CD4-positive, alpha-beta memory T cell (primary cell): ENCODE measurements at regions not wholly inside any gene's neighbourhood (a gene's known extent, or its start where the extent isn't known, plus 50 kb on each side); places are given as distances from the start of the nearest gene placed in this dataset.
"Not testable (repeated sequence)": the region's sequence is repeated elsewhere in the genome, so short reads cannot be mapped to it uniquely, and the experiment has no call there.

Source experiments
- CTCF ChIA-PET: fragments of 350-600 bp; sonication (Branson Sonifier 250); formaldehyde crosslinking; loops from one replicate; lab custom pipeline; 2021; ENCODE audit warnings: inconsistent platforms; ENCODE audit not compliant: partially characterized antibody; lab: Charles Lee
- POLR2A ChIA-PET: fragments of 350-600 bp; sonication (Branson Sonifier 250); formaldehyde crosslinking; loops from one replicate; lab custom pipeline; 2021; ENCODE audit not compliant: partially characterized antibody; lab: Charles Lee
- DNase-seq, 5 donors: peaks; one replicate each; pipeline versions ENCODE4 v3.0.0 to v3.0.0-alpha.2; 2020 to 2022; ENCODE audit warnings: mixed read lengths in 1 of 5
- H3K27ac ChIP-seq: one replicate; pipeline ENCODE4 v1.7.0; 2013; ENCODE audit warnings: low read depth, low read length
- H3K27me3 ChIP-seq: 2 replicates; pipeline ENCODE4 v1.7.0; 2013; ENCODE audit warnings: mild to moderate bottlenecking, low read length, moderate library complexity; ENCODE audit not compliant: insufficient read depth
- H3K36me3 ChIP-seq: 2 replicates; pipeline ENCODE4 v1.7.0; 2013; ENCODE audit warnings: mild to moderate bottlenecking, low read length, moderate library complexity; ENCODE audit not compliant: insufficient read depth
- H3K4me1 ChIP-seq: 2 replicates; pipeline ENCODE4 v1.7.0; 2013; ENCODE audit warnings: mild to moderate bottlenecking, low read length, moderate library complexity; ENCODE audit not compliant: insufficient read depth
- H3K4me3 ChIP-seq, 2 donors: one replicate each; pipeline ENCODE4 v1.7.0; 2013; ENCODE audit warnings: low read length in 2 of 2, mild to moderate bottlenecking in 1 of 2
- H3K9me3 ChIP-seq, 2 donors: one replicate each; pipeline ENCODE4 v1.7.0; 2013; ENCODE audit warnings: low read length in 2 of 2, control low read depth in 1 of 2; ENCODE audit not compliant: control insufficient read depth in 1 of 2
- H3K27ac Mint-ChIP-seq, 7 donors: one replicate each; pipeline ENCODE4 v1.8.0; 2020 to 2021; ENCODE audit warnings: mixed read lengths in 7 of 7, mild to moderate bottlenecking in 6 of 7, inconsistent platforms in 3 of 7, moderate library complexity in 3 of 7
- H3K27me3 Mint-ChIP-seq, 2 donors: one replicate each; pipeline ENCODE4 v1.8.0; 2020 to 2021; ENCODE audit warnings: mixed read lengths in 2 of 2
- H3K36me3 Mint-ChIP-seq, 2 donors: one replicate each; pipeline ENCODE4 v1.8.0; 2020 to 2021; ENCODE audit warnings: mixed read lengths in 2 of 2, inconsistent platforms in 1 of 2, mild to moderate bottlenecking in 1 of 2
- H3K4me1 Mint-ChIP-seq, 4 donors: one replicate each; pipeline ENCODE4 v1.8.0; 2020 to 2021; ENCODE audit warnings: mixed read lengths in 4 of 4, mild to moderate bottlenecking in 1 of 4
- H3K4me3 Mint-ChIP-seq, 8 donors: one replicate each; pipeline ENCODE4 v1.8.0; 2020 to 2021; ENCODE audit warnings: mixed read lengths in 8 of 8, mild to moderate bottlenecking in 7 of 8, moderate library complexity in 6 of 8, inconsistent platforms in 3 of 8
- H3K9me3 Mint-ChIP-seq, 8 donors: one replicate each; pipeline ENCODE4 v1.8.0; 2020 to 2021; ENCODE audit warnings: mixed read lengths in 8 of 8, mild to moderate bottlenecking in 5 of 8, inconsistent platforms in 3 of 8, moderate library complexity in 1 of 8
- intact Hi-C: fragments of 100-400 bp; cut with micrococcal nuclease; formaldehyde crosslinking; loops from one replicate; pipeline ENCODE4 v1.15.1; 2023

DNA sequence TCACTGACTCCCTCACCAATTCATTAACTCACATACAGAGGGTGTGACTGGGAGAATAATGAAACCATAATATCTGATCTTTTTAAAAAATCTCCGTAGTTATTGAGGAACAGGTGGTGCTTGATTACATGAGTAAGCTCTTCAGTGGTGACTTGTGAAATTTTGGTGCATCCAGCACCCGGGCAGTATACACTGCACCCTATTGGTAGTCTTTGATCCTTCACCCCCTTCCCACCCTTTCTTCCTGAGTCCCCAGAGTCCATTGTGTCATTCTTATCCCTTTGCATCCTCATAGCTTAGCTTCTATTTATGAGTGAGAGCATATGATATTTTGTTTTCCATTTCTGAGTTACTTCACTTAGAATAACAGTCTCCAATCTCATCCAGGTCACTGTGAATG, 1143.8 kb downstream of the PCDH19 start:
- H3K4me1 ChIP-seq: no peaks in the 10 kb centered on the region
- no peaks in the 10 kb centered on the region for H3K4me1 Mint-ChIP-seq
- H3K4me3 Mint-ChIP-seq: no peak overlapping the region
- no peak overlapping the region for H3K27ac ChIP-seq
- H3K36me3 ChIP-seq: no peaks in the 10 kb centered on the region
- no peaks in the 10 kb centered on the region for H3K36me3 Mint-ChIP-seq
- no peaks in the 10 kb centered on the region for H3K9me3 ChIP-seq
- H3K27me3 ChIP-seq: no peaks in the 10 kb centered on the region
- POLR2A ChIA-PET: no interaction called here
- CTCF ChIA-PET: no interaction called here
- H3K27ac Mint-ChIP-seq: no peak overlapping the region
- H3K4me3 ChIP-seq: no peak overlapping the region
- DNase-seq: no peak
- no peaks in the 10 kb centered on the region for H3K27me3 Mint-ChIP-seq
- H3K9me3 Mint-ChIP-seq: peaks cover 0 to 17% (median 4%) of the 10 kb centered on the region in 8 donors
- intact Hi-C loops: no loop called here

DNA sequence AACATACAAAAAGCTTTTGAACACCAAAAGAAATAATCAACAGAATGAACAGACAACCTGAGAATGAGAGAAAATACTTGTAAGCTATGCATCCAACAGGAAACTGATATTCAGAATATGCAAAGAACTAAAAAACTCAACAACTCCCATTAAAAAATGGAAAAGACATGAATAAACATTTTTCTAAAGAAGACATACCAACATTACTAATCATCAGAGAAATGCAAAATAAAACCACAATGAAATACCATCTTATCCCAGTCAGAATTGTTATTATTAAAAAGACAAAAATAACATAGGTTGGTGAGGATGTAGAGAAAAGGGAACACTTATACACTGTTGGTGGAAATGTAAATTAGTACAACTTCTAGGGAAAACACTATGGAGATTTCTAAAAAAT, 1161.9 kb downstream of the PCDH19 start:
- Histone ChIP-seq H3K27me3 (no peaks in the 10 kb centered on the region), H3K9me3 (no peaks in the 10 kb centered on the region), H3K27ac (no peak overlapping the region), H3K36me3 (no peaks in the 10 kb centered on the region), H3K4me3 (no peak overlapping the region), H3K4me1 (no peaks in the 10 kb centered on the region)
- ChIA-PET POLR2A (no interaction called here), CTCF (no interaction called here)
- Mint-ChIP-seq H3K4me3 (no peak overlapping the region), H3K9me3 (peaks cover 0 to 3% (median 0%) of the 10 kb centered on the region in 8 donors), H3K27me3 (no peaks in the 10 kb centered on the region), H3K27ac (no peak overlapping the region), H3K4me1 (no peaks in the 10 kb centered on the region), H3K36me3 (no peaks in the 10 kb centered on the region)
- DNase-seq: no peak
- intact Hi-C loops: no loop called here

DNA sequence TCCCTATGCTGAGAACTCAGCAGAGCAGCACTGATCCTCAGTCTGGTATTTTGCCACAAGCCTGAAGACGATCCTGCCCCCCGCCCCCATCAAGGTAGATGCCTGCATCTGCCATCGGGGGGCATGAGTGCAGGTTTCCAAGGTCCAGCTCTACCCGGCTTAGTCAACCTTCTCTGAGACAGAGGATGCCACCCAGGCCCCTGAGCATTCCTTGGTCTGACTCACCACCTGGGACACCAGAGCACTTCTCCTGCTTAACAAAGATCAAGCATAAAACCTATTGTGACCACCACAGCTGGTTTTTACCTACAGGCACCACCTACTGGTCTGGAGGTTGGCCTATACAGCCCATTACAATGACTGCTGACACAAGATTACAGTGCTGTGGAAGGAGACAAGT, 1168.1 kb downstream of the PCDH19 start:
- Histone ChIP-seq H3K36me3 (no peaks in the 10 kb centered on the region), H3K9me3 (no peaks in the 10 kb centered on the region), H3K4me1 (no peaks in the 10 kb centered on the region), H3K27me3 (no peaks in the 10 kb centered on the region), H3K27ac (no peak overlapping the region), H3K4me3 (no peak overlapping the region)
- ChIA-PET POLR2A (no interaction called here), CTCF (no interaction called here)
- Mint-ChIP-seq H3K4me3 (no peak overlapping the region), H3K4me1 (no peaks in the 10 kb centered on the region), H3K27me3 (no peaks in the 10 kb centered on the region), H3K36me3 (no peaks in the 10 kb centered on the region), H3K9me3 (peaks cover 0 to 8% (median 0%) of the 10 kb centered on the region in 8 donors), H3K27ac (no peak overlapping the region)
- intact Hi-C loops: no loop called here
- DNase-seq: no peak

DNA sequence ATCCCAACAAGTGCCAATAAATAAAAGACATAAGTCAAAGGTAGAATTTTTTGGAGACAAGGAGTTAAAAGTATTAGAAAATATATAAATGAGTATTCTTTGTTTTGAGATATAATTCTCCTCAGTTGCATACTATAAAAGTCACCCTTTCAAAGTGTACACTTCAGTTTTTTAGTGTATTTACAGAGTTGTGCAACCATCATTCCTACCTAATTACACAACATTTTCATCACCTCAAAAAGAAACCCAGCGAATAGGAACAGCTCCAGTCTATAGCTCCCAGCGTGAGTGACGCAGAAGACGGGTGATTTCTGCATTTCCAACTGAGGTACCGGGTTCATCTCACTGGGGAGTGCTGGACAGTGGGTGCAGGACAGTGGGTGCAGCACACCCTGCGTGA, 1175.7 kb downstream of the PCDH19 start:
- H3K27me3 ChIP-seq, H3K27me3 Mint-ChIP-seq, H3K4me1 ChIP-seq, H3K4me3 ChIP-seq, H3K27ac Mint-ChIP-seq, H3K36me3 Mint-ChIP-seq, H3K36me3 ChIP-seq, CTCF ChIA-PET, POLR2A ChIA-PET, H3K27ac ChIP-seq, H3K9me3 Mint-ChIP-seq, intact Hi-C loops, H3K4me3 Mint-ChIP-seq, H3K4me1 Mint-ChIP-seq, DNase-seq, H3K9me3 ChIP-seq: not testable (repeated sequence)

DNA sequence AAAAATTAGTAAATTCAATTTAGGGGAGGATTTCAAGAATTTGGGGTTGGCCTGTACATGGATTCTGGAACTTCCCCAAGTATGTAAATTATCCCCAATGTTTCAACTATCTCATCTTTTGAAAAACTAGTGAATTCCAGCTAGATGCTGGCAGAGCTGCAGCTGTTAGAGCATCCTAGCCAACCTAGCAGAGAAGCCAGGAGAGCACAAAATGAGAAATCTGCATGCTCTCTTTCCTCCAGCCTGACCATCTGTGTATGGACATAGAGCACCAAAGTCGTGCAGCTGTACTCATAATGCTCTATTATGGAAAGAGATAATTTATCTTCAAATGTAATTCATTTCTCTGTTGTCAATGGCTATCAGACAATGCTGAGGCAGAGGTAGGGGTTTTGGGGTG, 1217.7 kb downstream of the PCDH19 start:
- Histone ChIP-seq H3K4me3 (no peak overlapping the region), H3K4me1 (no peaks in the 10 kb centered on the region), H3K27ac (no peak overlapping the region), H3K9me3 (no peaks in the 10 kb centered on the region), H3K27me3 (no peaks in the 10 kb centered on the region), H3K36me3 (no peaks in the 10 kb centered on the region)
- Mint-ChIP-seq H3K27ac (no peak overlapping the region), H3K4me1 (no peaks in the 10 kb centered on the region), H3K27me3 (no peaks in the 10 kb centered on the region), H3K9me3 (peaks cover 0 to 2% (median 0%) of the 10 kb centered on the region in 8 donors), H3K4me3 (no peak overlapping the region), H3K36me3 (no peaks in the 10 kb centered on the region)
- ChIA-PET POLR2A (no interaction called here), CTCF (no interaction called here)
- intact Hi-C loops: no loop called here
- no peak for DNase-seq

DNA sequence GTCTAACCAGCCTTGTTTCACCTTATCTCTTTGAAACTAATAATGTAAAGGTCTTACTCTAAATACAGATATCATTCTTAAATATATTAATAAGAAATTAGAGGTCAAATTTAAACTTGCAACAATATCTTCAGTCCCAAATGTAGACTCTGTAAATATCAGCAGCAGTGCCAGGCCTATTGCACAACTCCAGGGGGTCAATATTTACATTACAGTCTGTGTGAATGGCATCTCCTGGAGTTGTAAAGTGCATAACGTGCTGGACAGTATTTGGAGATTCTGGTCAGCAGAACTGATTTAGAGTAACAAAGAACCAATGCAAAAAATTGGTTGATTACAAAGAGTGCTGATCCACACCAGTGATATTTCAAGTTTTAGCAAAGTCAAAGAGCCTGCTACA, 1225.9 kb downstream of the PCDH19 start:
- Mint-ChIP-seq H3K4me1 (no peaks in the 10 kb centered on the region), H3K4me3 (no peak overlapping the region)
- DNase-seq: no peak

DNA sequence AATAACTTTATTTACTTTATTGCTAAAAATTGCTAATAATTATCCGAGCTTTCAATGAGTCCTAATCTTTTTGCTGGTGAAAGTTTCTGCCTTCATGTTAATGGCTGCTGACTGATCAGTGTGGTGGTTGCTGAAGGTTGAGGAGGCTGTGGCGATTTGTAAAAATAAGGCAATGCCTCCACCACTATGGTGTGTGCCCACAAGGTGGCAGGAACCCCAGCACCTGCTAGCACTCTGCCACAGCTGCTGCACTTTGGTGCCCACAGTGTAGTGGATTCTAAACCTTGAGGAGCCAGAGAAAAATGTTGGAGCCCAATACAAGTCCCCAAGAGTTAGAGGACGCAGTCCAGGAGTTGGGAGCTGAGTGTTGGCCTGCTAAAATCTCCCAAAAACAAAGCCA, 1237.1 kb downstream of the PCDH19 start:
- ChIA-PET POLR2A (no interaction called here), CTCF (no interaction called here)
- H3K4me3 ChIP-seq: no peak overlapping the region
- no peaks in the 10 kb centered on the region for H3K9me3 ChIP-seq
- DNase-seq: no peak
- no peaks in the 10 kb centered on the region for H3K36me3 ChIP-seq
- no peaks in the 10 kb centered on the region for H3K36me3 Mint-ChIP-seq
- H3K27me3 Mint-ChIP-seq: no peaks in the 10 kb centered on the region
- peaks cover 0 to 2% (median 1%) of the 10 kb centered on the region in 8 donors for H3K9me3 Mint-ChIP-seq
- no peaks in the 10 kb centered on the region for H3K27me3 ChIP-seq
- no peak overlapping the region for H3K27ac ChIP-seq
- intact Hi-C loops: no loop called here
- no peak overlapping the region for H3K4me3 Mint-ChIP-seq
- H3K4me1 Mint-ChIP-seq: no peaks in the 10 kb centered on the region
- no peak overlapping the region for H3K27ac Mint-ChIP-seq
- no peaks in the 10 kb centered on the region for H3K4me1 ChIP-seq

More for the DNA sequence above, 1225.9 kb downstream of the PCDH19 start:
- Histone ChIP-seq H3K27ac (no peak overlapping the region), H3K27me3 (no peaks in the 10 kb centered on the region), H3K36me3 (no peaks in the 10 kb centered on the region), H3K4me1 (no peaks in the 10 kb centered on the region), H3K9me3 (no peaks in the 10 kb centered on the region), H3K4me3 (no peak overlapping the region)
- Mint-ChIP-seq H3K9me3 (peaks cover 0 to 3% (median 0%) of the 10 kb centered on the region in 8 donors), H3K36me3 (no peaks in the 10 kb centered on the region), H3K27ac (no peak overlapping the region), H3K27me3 (no peaks in the 10 kb centered on the region)
- intact Hi-C loops: no loop called here
- ChIA-PET POLR2A (no interaction called here), CTCF (no interaction called here)

DNA sequence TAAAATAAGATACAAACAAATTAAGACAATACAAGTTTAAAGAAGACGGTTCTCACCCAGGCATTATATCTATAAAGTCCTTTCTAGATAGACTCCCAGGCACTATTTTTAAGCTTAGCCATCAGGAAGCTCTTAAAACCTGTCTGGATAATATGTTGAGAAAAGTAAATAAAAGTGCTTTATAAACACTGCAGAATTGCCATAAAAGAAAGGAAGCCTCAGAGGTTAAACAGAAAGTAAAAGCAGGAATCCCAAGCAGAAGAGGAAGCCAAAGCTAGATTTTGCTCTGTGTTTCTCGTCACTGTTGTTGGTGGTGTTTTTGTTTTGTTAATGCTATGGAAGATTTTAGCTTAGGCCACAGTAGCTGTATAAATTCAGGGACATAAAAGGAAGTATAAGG, 1267.3 kb downstream of the PCDH19 start:
- Histone ChIP-seq H3K36me3 (no peaks in the 10 kb centered on the region), H3K27me3 (no peaks in the 10 kb centered on the region), H3K27ac (no peak overlapping the region), H3K4me3 (no peak overlapping the region), H3K9me3 (no peaks in the 10 kb centered on the region), H3K4me1 (no peaks in the 10 kb centered on the region)
- Mint-ChIP-seq H3K4me3 (no peak overlapping the region), H3K36me3 (no peaks in the 10 kb centered on the region), H3K9me3 (peaks cover 0 to 14% (median 7%) of the 10 kb centered on the region in 8 donors), H3K27me3 (no peaks in the 10 kb centered on the region), H3K4me1 (no peaks in the 10 kb centered on the region), H3K27ac (no peak overlapping the region)
- intact Hi-C loops: no loop called here
- ChIA-PET CTCF (no interaction called here), POLR2A (no interaction called here)
- DNase-seq: no peak
